SW480 (cell line): ENCODE measurements at regions not wholly inside any gene's neighbourhood (a gene's known extent, or its start where the extent isn't known, plus 50 kb on each side); places are given as distances from the start of the nearest gene placed in this dataset.

Experiments
- DNase-seq: peaks from one replicate; pipeline ENCODE4 v3.0.0-alpha.2; 2016; ENCODE audit warnings: low spot score

- no peak for DNase-seq
Measured at GRCh38 chr6:105492706-105493673, 90.1 kb upstream of the PREP start.

GRCh38 chr6:105489216-105489530, 86.3 kb upstream of the PREP start:
- DNase-seq = no peak

GRCh38 chr6:105488516-105489215, 85.8 kb upstream of the PREP start:
- DNase-seq = no peak

- DNase-seq = no peak
Measured at GRCh38 chr6:105487040-105487790, 84.3 kb upstream of the PREP start.

GRCh38 chr6:105485456-105485855, 82.6 kb upstream of the PREP start:
- peak; percentile 4 for DNase-seq

GRCh38 chr6:105484238-105485161, 81.6 kb upstream of the PREP start:
- DNase-seq = peak; percentile 41

GRCh38 chr6:105483492-105483891, 80.6 kb upstream of the PREP start:
- no peak for DNase-seq

GRCh38 chr6:105482921-105483320, 80.0 kb upstream of the PREP start:
- DNase-seq = no peak

- DNase-seq = no peak
Measured at GRCh38 chr6:105482227-105482844, 79.5 kb upstream of the PREP start.

- no peak for DNase-seq
Measured at GRCh38 chr6:105476978-105477377, 74.1 kb upstream of the PREP start.

- DNase-seq = no peak
Measured at GRCh38 chr6:105474234-105474633, 71.4 kb upstream of the PREP start.

- no peak for DNase-seq
Measured at GRCh38 chr6:105469946-105470345, 67.1 kb upstream of the PREP start.

- no peak for DNase-seq
Measured at GRCh38 chr6:105468850-105469249, 66.0 kb upstream of the PREP start.

GRCh38 chr6:105460860-105461259, 58.0 kb upstream of the PREP start:
- DNase-seq = no peak

GRCh38 chr6:105459864-105460263, 57.0 kb upstream of the PREP start:
- DNase-seq = no peak

GRCh38 chr6:105459049-105459448, 56.2 kb upstream of the PREP start:
- no peak for DNase-seq

GRCh38 chr6:105458551-105458950, 55.7 kb upstream of the PREP start:
- no peak for DNase-seq

- no peak for DNase-seq
Measured at GRCh38 chr6:105458084-105458483, 55.2 kb upstream of the PREP start.

- no peak for DNase-seq
Measured at GRCh38 chr6:105453968-105454367, 51.1 kb upstream of the PREP start.

GRCh38 chr6:105452924-105453756, 50.3 kb upstream of the PREP start:
- DNase-seq = no peak
